Endodermal cell (in vitro differentiated cells): ENCODE measurements at regions not wholly inside any gene's neighbourhood (a gene's known extent, or its start where the extent isn't known, plus 50 kb on each side); places are given as distances from the start of the nearest gene placed in this dataset.

Experiments used
- DNase-seq: peaks from one replicate; pipeline ENCODE4 v3.0.0-alpha.2; 2017
- H3K27ac ChIP-seq: 2 replicates; pipeline ENCODE4 v1.5.1; 2013; ENCODE audit warnings: mild to moderate bottlenecking, low read depth, low read length, moderate library complexity
- H3K27me3 ChIP-seq: 2 replicates; pipeline ENCODE4 v1.6.1; 2013; ENCODE audit warnings: mild to moderate bottlenecking, low read length, moderate library complexity; ENCODE audit not compliant: insufficient read depth, control insufficient read depth, poor library complexity, severe bottlenecking
- H3K36me3 ChIP-seq: 2 replicates; pipeline ENCODE4 v1.7.0; 2013; ENCODE audit warnings: mild to moderate bottlenecking, low read length, moderate library complexity; ENCODE audit not compliant: control insufficient read depth, insufficient read depth
- H3K4me1 ChIP-seq: one replicate; pipeline ENCODE4 v1.7.0; 2013; ENCODE audit warnings: low read length; ENCODE audit not compliant: control insufficient read depth, insufficient read depth
- H3K4me3 ChIP-seq: 2 replicates; pipeline ENCODE4 v1.5.1; 2013; ENCODE audit warnings: mild to moderate bottlenecking, low read length, moderate library complexity
- H3K9ac ChIP-seq: 2 replicates; pipeline ENCODE4 v1.6.1; 2013; ENCODE audit warnings: mild to moderate bottlenecking, low read length, moderate library complexity; ENCODE audit not compliant: poor library complexity, severe bottlenecking; ENCODE audit errors: extremely low read depth
- H3K9me3 ChIP-seq: 2 replicates; pipeline ENCODE4 v1.6.1; 2013; ENCODE audit warnings: mild to moderate bottlenecking, low read length, moderate library complexity; ENCODE audit not compliant: control insufficient read depth
- H3K27ac Mint-ChIP-seq: 2 replicates; pipeline ENCODE4 v1.8.0; 2020; ENCODE audit warnings: mixed read lengths
- H3K27me3 Mint-ChIP-seq: 2 replicates; pipeline ENCODE4 v1.8.0; 2021; ENCODE audit warnings: mild to moderate bottlenecking, mixed read lengths; ENCODE audit not compliant: insufficient read depth
- H3K36me3 Mint-ChIP-seq: 2 replicates; pipeline ENCODE4 v1.8.0; 2020; ENCODE audit warnings: low read depth, mixed read lengths
- H3K4me1 Mint-ChIP-seq: 2 replicates; pipeline ENCODE4 v1.8.0; 2020; ENCODE audit warnings: mixed read lengths
- H3K4me3 Mint-ChIP-seq: 2 replicates; pipeline ENCODE4 v1.8.0; 2020; ENCODE audit warnings: mild to moderate bottlenecking, moderate library complexity, mixed read lengths
- H3K9me3 Mint-ChIP-seq: 2 replicates; pipeline ENCODE4 v1.8.0; 2020; ENCODE audit warnings: mild to moderate bottlenecking, mixed read lengths
- WGBS, 2 experiments: methylation state at CpG; one replicate each; pipeline versions ENCODE4 v1.1.5 to v1.1.7; 2013; ENCODE audit warnings: missing lambda C conversion rate in 2 of 2, mixed read lengths in 1 of 2; ENCODE audit not compliant: insufficient coverage in 1 of 2, insufficient read length in 1 of 2; 5-methylcytosine and 5-hydroxymethylcytosine counted together
- TF ChIP-seq, protein P1 (sequence below): fragments of 200-600 bp; sonication (generic); conservative IDR thresholded peaks from 2 replicates; pipeline ENCODE4 v1.5.0; 2021; ENCODE audit warnings: antibody characterized with exemption, mild to moderate bottlenecking

DNA sequence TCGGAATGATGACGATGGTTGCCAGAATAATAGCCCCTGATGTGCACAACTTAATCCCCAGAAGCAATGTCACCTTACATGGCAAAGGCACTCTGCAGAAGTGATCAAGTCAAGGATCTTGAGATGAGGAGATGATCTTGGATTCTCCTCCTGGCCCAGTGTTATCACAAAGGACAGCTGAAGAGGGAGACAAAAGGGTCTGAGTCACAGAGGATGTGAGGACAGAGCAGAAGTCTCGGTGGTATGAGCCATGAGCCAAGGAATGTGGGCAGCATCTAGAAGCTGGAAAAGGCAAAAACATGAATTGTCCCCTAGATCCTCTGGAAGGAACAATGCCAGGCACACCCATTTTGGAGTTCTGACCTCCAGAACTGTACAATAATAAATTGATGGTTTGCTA is 358.5 kb downstream of the MYCN start:
- Histone ChIP-seq H3K9me3 (peaks cover 9% of the 10 kb centered on the region), H3K4me1 (no peaks in the 10 kb centered on the region), H3K9ac (no peak overlapping the region), H3K4me3 (no peak overlapping the region), H3K27ac (no peak overlapping the region), H3K36me3 (no peaks in the 10 kb centered on the region), H3K27me3 (no peaks in the 10 kb centered on the region)
- 92 to 100% methylated on average over 1 to 3 of the region's 3 CpGs for WGBS, 2 experiments
- peaks cover 3% of the 10 kb centered on the region for H3K27me3 Mint-ChIP-seq
- no peaks in the 10 kb centered on the region for H3K36me3 Mint-ChIP-seq
- DNase-seq = no peak
- peaks cover 6% of the 10 kb centered on the region for H3K9me3 Mint-ChIP-seq
- TF ChIP-seq, protein P1, sequence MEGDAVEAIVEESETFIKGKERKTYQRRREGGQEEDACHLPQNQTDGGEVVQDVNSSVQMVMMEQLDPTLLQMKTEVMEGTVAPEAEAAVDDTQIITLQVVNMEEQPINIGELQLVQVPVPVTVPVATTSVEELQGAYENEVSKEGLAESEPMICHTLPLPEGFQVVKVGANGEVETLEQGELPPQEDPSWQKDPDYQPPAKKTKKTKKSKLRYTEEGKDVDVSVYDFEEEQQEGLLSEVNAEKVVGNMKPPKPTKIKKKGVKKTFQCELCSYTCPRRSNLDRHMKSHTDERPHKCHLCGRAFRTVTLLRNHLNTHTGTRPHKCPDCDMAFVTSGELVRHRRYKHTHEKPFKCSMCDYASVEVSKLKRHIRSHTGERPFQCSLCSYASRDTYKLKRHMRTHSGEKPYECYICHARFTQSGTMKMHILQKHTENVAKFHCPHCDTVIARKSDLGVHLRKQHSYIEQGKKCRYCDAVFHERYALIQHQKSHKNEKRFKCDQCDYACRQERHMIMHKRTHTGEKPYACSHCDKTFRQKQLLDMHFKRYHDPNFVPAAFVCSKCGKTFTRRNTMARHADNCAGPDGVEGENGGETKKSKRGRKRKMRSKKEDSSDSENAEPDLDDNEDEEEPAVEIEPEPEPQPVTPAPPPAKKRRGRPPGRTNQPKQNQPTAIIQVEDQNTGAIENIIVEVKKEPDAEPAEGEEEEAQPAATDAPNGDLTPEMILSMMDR = no peak
- peaks cover 13% of the 10 kb centered on the region for H3K4me1 Mint-ChIP-seq
- no peak overlapping the region for H3K27ac Mint-ChIP-seq
- H3K4me3 Mint-ChIP-seq = no peak overlapping the region

DNA sequence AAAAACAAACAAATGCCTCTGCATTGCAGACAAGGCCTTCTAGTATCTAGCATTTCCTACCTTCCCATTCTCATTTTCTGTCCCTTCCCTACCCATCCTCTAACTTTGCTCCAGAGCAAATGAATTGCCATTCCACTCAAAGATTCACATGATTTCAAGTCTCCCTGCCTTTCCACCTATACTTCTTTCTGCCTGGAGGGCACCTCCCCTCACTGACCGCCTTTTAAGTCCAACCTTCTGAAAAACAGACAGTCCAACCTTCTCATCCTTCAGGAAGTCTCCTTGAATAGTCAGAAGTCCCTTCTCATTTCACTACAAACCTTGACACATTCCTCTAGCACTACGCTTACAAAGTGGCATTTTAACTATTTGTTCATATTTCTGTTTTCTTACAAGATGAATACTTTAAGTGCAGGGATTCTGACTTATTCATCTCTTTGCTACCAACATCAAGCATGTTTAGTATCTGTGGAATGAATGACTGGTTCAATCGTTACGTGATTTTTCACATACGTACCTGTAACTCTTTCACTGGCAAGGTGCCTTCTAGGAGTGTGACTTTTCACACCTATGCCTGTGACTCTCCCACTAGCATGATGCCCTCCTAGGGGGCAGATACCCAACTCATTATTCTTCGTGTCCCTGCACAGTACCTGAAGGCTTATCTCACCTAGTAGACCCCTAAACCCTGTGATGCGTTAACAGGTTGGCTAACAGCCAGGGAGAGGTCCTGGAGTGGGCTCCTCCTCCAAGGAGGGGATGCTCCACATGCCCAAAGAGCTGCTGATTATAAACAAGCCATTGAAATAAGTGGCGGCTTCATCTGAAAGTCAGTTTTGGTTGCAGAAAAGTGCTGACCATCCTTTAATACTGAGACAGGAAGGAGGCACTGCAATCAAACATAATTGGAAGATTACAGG is 356.2 kb downstream of the MYCN start:
- Histone ChIP-seq H3K27ac (no peak overlapping the region), H3K4me3 (no peak overlapping the region), H3K27me3 (no peaks in the 10 kb centered on the region), H3K4me1 (no peaks in the 10 kb centered on the region), H3K9ac (no peak overlapping the region), H3K9me3 (peaks cover 9% of the 10 kb centered on the region), H3K36me3 (no peaks in the 10 kb centered on the region)
- no peak for DNase-seq
- Mint-ChIP-seq H3K27me3 (peaks cover 2% of the 10 kb centered on the region), H3K27ac (no peak overlapping the region), H3K9me3 (peaks cover 6% of the 10 kb centered on the region), H3K4me1 (no peaks in the 10 kb centered on the region), H3K4me3 (no peak overlapping the region), H3K36me3 (no peaks in the 10 kb centered on the region)
- WGBS, 2 experiments = 73 to 79% methylated on average over 5 to 8 of the region's 8 CpGs
- TF ChIP-seq, protein P1 = no peak

DNA sequence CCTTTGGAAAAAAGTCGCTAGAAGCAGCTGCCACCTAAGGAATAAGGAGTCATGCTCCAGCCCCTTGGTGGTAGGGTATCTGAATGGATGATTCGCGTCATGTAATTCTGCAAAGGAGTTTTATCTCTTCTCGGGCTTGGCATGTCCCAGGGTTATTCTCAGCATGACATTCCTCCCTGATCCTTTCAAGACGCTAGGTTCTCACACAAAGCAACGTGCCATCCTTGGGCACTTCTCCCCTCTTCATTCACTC is 355.6 kb downstream of the MYCN start:
- Mint-ChIP-seq H3K4me3 (no peak overlapping the region), H3K27ac (no peak overlapping the region), H3K27me3 (peaks cover 2% of the 10 kb centered on the region), H3K36me3 (no peaks in the 10 kb centered on the region), H3K4me1 (no peaks in the 10 kb centered on the region), H3K9me3 (peaks cover 6% of the 10 kb centered on the region)
- Histone ChIP-seq H3K27ac (no peak overlapping the region), H3K4me1 (no peaks in the 10 kb centered on the region), H3K27me3 (no peaks in the 10 kb centered on the region), H3K9ac (no peak overlapping the region), H3K36me3 (no peaks in the 10 kb centered on the region), H3K9me3 (peaks cover 9% of the 10 kb centered on the region), H3K4me3 (no peak overlapping the region)
- no peak for DNase-seq
- WGBS, 2 experiments = 83 to 96% methylated on average over 6 of the region's 6 CpGs
- TF ChIP-seq, protein P1 = no peak
